Neutrophil (primary cell): ENCODE measurements at regions not wholly inside any gene's neighbourhood (a gene's known extent, or its start where the extent isn't known, plus 50 kb on each side); places are given as distances from the start of the nearest gene placed in this dataset.

Experiments used
- H3K27ac ChIP-seq: fragments of 200-600 bp; sonication (generic); 2 replicates; pipeline ENCODE4 v1.5.1; 2016; ENCODE audit warnings: mild to moderate bottlenecking, moderate library complexity
- H3K27me3 ChIP-seq: fragments of 200-600 bp; sonication (generic); 2 replicates; pipeline ENCODE4 v1.6.0; 2016; ENCODE audit warnings: mild to moderate bottlenecking
- H3K36me3 ChIP-seq: fragments of 200-600 bp; sonication (generic); 2 replicates; pipeline ENCODE4 v1.5.1; 2017
- H3K4me1 ChIP-seq, 2 experiments: fragments of 200-600 bp in 1 of 2; sonication (generic) in 1 of 2; 1 replicate in 1 of 2; 2 replicates in 1 of 2; pipeline versions ENCODE4 v1.5.1 to v1.6.1; 2013 to 2016; ENCODE audit warnings: low read depth in 1 of 2, low read length in 1 of 2, mild to moderate bottlenecking in 1 of 2, moderate library complexity in 1 of 2; ENCODE audit not compliant: control insufficient read depth in 1 of 2, insufficient read depth in 1 of 2
- H3K4me3 ChIP-seq, 2 experiments: fragments of 200-600 bp in 1 of 2; sonication (generic) in 1 of 2; 1 replicate in 1 of 2; 2 replicates in 1 of 2; pipeline ENCODE4 v1.5.1; 2013 to 2016; ENCODE audit warnings: low read depth in 1 of 2, low read length in 1 of 2, mild to moderate bottlenecking in 1 of 2, moderate library complexity in 1 of 2
- H3K9me3 ChIP-seq: fragments of 200-600 bp; sonication (generic); 2 replicates; pipeline ENCODE4 v1.5.1; 2016
- TF ChIP-seq, protein P1 (sequence below): fragments of 200-600 bp; sonication (generic); IDR thresholded peaks from 2 replicates; pipeline ENCODE4 v1.5.1; 2016; ENCODE audit warnings: antibody characterized with exemption

DNA sequence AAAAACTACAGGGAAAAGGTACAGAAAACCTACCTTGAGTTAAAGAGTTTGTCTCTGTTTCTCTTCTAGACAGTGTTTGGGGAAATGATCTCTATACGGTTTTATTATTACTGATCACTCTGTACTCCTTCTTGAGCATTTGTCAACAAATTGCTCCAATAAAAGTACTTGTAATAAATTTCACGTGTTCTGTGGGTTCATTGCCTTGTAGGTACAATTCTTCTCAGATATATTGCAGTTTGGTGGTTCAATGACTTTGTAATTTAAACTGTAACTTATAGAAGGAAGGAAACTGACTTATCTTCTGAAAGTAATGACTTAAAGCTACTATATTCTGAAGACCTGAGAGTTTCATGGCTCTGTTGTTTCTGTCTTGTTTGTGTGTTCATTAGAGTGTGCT lies 319.9 kb upstream of the PCSK5 start:
- H3K9me3 ChIP-seq, result no peaks in the 10 kb centered on the region
- H3K27ac ChIP-seq, result no peak overlapping the region

DNA sequence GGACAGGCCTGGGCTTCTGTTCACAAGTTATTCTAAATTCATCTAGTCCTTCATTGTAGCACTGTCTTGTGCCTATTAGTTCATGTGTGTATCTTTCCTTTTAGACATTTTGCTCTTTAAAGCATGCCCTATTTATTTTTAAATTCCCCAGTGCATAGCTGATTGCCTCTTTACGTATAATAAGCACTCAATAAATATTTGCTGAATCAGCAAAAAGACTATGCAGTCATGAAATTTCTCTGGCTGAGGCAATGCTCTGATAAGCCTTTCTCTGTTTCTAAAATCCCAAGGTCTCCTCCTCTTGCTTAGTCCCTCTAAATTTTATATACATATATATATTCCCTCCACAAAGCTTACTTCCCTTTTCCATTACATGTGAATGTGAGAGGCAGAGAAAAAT lies 315.9 kb upstream of the PCSK5 start:
- TF ChIP-seq, protein P1, sequence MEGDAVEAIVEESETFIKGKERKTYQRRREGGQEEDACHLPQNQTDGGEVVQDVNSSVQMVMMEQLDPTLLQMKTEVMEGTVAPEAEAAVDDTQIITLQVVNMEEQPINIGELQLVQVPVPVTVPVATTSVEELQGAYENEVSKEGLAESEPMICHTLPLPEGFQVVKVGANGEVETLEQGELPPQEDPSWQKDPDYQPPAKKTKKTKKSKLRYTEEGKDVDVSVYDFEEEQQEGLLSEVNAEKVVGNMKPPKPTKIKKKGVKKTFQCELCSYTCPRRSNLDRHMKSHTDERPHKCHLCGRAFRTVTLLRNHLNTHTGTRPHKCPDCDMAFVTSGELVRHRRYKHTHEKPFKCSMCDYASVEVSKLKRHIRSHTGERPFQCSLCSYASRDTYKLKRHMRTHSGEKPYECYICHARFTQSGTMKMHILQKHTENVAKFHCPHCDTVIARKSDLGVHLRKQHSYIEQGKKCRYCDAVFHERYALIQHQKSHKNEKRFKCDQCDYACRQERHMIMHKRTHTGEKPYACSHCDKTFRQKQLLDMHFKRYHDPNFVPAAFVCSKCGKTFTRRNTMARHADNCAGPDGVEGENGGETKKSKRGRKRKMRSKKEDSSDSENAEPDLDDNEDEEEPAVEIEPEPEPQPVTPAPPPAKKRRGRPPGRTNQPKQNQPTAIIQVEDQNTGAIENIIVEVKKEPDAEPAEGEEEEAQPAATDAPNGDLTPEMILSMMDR, result no peak
- Histone ChIP-seq H3K4me1 (no peaks in the 10 kb centered on the region), H3K36me3 (no peaks in the 10 kb centered on the region), H3K27me3 (no peaks in the 10 kb centered on the region), H3K9me3 (no peaks in the 10 kb centered on the region), H3K4me3 (no peak overlapping the region), H3K27ac (no peak overlapping the region)

More for the DNA sequence above, 319.9 kb upstream of the PCSK5 start:
- Histone ChIP-seq H3K27me3 (no peaks in the 10 kb centered on the region), H3K4me1 (no peaks in the 10 kb centered on the region), H3K4me3 (no peak overlapping the region), H3K36me3 (no peaks in the 10 kb centered on the region)
- TF ChIP-seq, protein P1, result no peak

DNA sequence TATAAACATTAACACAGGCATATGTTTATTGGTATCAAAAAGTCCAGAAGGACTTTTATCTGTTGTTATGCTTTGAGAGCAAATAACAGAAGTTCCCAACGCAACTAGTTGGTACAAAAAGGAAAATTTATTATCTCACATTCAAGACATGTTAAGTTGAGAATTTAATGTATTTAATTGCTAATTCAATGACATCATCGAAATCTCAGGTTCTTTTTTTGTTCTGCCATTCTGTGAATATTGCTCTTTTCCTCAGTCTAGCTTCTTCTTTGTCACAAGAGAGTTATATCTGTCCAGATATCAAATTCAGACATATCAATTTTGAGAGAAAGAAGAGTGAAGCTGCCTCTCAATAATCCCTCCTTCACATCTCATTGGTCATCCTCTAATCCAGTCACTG lies 307.6 kb upstream of the PCSK5 start:
- TF ChIP-seq, protein P1, result no peak
- H3K4me3 ChIP-seq, result no peak overlapping the region
- H3K9me3 ChIP-seq, result no peaks in the 10 kb centered on the region
- no peaks in the 10 kb centered on the region for H3K4me1 ChIP-seq
- no peak overlapping the region for H3K27ac ChIP-seq
- H3K36me3 ChIP-seq, result no peaks in the 10 kb centered on the region
- H3K27me3 ChIP-seq, result no peaks in the 10 kb centered on the region

DNA sequence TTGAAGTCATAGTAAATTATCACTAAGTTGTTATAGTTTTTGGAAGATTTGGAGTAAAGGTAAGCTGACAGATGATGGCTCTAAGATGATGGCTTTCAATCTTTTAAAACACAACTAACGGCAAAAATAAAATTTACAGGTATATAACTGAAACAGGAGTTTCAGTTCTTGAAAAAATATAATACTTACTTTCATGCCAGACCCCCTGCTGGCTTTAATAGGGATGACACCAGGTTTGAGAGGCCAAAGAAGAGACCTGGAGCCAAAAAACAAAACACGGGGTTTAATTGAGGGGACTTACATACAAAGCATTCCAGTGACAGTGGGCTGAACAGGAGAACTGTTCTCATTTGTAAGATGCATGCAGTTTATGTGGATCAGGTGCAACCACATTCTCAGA lies 301.7 kb upstream of the PCSK5 start:
- no peaks in the 10 kb centered on the region for H3K4me1 ChIP-seq
- no peaks in the 10 kb centered on the region for H3K36me3 ChIP-seq
- TF ChIP-seq, protein P1, result no peak
- no peak overlapping the region for H3K4me3 ChIP-seq
- no peaks in the 10 kb centered on the region for H3K27me3 ChIP-seq
- H3K27ac ChIP-seq, result no peak overlapping the region
- H3K9me3 ChIP-seq, result no peaks in the 10 kb centered on the region

DNA sequence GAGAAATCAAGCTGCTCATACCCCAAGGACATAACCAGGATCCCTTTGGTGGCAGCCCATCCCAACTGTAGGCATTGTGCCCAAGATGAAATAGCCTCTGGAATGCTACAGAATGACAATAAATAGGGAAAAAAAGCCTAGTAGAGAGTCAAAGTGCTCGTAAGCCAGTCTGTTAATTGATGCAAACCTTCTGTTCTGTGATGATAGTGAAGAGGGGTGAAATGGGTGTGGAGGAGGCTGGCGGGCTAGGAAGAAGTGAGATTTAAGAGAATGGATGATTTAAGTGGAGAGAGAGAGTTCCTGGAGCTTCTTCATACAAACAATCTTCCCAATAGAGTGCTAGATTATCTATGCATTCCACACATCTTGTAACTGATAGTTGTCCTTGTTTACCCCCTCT lies 301.0 kb upstream of the PCSK5 start:
- no peaks in the 10 kb centered on the region for H3K9me3 ChIP-seq
- no peak overlapping the region for H3K4me3 ChIP-seq
- H3K4me1 ChIP-seq, result no peaks in the 10 kb centered on the region
- TF ChIP-seq, protein P1, result no peak
- H3K36me3 ChIP-seq, result no peaks in the 10 kb centered on the region
- H3K27me3 ChIP-seq, result no peaks in the 10 kb centered on the region
- H3K27ac ChIP-seq, result no peak overlapping the region

DNA sequence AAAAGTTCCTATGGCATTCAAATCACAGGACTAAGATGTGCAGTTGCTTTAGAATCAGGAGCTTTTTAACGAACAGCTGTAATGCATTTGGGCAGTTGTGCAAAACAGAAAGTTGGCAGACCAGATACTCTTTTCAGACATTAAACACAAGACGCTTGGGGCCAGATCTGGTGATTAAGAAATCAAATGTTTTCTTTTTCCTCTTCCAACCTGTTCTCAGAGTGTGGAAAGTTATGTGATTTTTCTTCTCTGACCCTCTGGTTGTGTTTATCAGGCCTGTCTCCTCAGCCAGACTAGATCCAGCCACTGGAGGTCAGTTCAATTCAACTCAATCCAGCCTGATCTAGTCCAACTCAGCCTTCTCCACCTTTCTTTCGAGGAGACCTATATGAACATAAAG lies 298.5 kb upstream of the PCSK5 start:
- Histone ChIP-seq H3K4me3 (no peak overlapping the region), H3K27ac (no peak overlapping the region), H3K36me3 (no peaks in the 10 kb centered on the region), H3K27me3 (no peaks in the 10 kb centered on the region), H3K9me3 (no peaks in the 10 kb centered on the region), H3K4me1 (no peaks in the 10 kb centered on the region)
- TF ChIP-seq, protein P1, result no peak
